HepG2 (cell line): ENCODE measurements at regions not wholly inside any gene's neighbourhood (a gene's known extent, or its start where the extent isn't known, plus 50 kb on each side); places are given as distances from the start of the nearest gene placed in this dataset.

Experiments used
- ATAC-seq: fragments of 200-7000 bp; cut with Tn5 transposase; 3 replicates; pipeline ENCODE4 v1.9.1; 2020; ENCODE audit warnings: mild to moderate bottlenecking, moderate library complexity
- BruUV-seq: library from RNA; stranded (reverse); fragments of 400-500 nt; replicated peaks from 2 replicates; lab custom pipeline; 2021; lab: Mats Ljungman, UMichigan
- CTCF ChIA-PET: fragments of 300-600 bp; formaldehyde crosslinking; extraction: SDS; loops from one replicate; lab custom pipeline; 2021; ENCODE audit warnings: low total read pairs, inconsistent platforms, low intra/inter-chr PET ratio; lab: Yijun Ruan, JAX
- POLR2A ChIA-PET: fragments of 350-600 bp; sonication (Branson Sonifier 250); formaldehyde crosslinking; loops from one replicate; lab custom pipeline; 2020; ENCODE audit warnings: antibody characterized with exemption, inconsistent platforms; lab: Yijun Ruan, JAX
- DNase-seq: peaks from one replicate; pipeline ENCODE4 v3.0.0-alpha.2; 2015; ENCODE audit warnings: low spot score
- FAIRE-seq: peaks from 3 replicates; lab custom pipeline; 2011; peaks lifted over from hg19 to GRCh38; lab: Jason Lieb, UNC
- H2AFZ ChIP-seq: one replicate; pipeline ENCODE4 v1.6.1; 2011; ENCODE audit warnings: low read length, inconsistent platforms
- H3K27ac ChIP-seq: fragments of 300-600 bp; 3 replicates; pipeline ENCODE4 v1.8.0; 2011; ENCODE audit warnings: mixed run types, mild to moderate bottlenecking, mixed read lengths, low read length, inconsistent platforms; ENCODE audit not compliant: insufficient read depth; ENCODE audit errors: extremely low read length
- H3K27me3 ChIP-seq, 2 experiments: fragments of 200-600 bp in 1 of 2; 2 replicates in 1 of 2; 3 replicates in 1 of 2; pipeline versions ENCODE4 v1.6.0 to v1.8.0; 2011; ENCODE audit warnings: low read length in 2 of 2, mild to moderate bottlenecking in 2 of 2, moderate library complexity in 2 of 2, inconsistent platforms in 1 of 2; ENCODE audit not compliant: insufficient read depth in 2 of 2, control insufficient read depth in 1 of 2
- H3K36me3 ChIP-seq, 2 experiments: fragments of 200-600 bp in 1 of 2; replicated peaks in 1 of 2; 2 replicates in 1 of 2; 3 replicates in 1 of 2; pipeline versions ENCODE4 v1.5.1 to v1.8.0; 2011; ENCODE audit warnings: low read length in 2 of 2, inconsistent platforms in 1 of 2; ENCODE audit not compliant: insufficient read depth in 2 of 2, control insufficient read depth in 1 of 2
- H3K4me1 ChIP-seq: 2 replicates; pipeline ENCODE4 v1.5.1; 2012; ENCODE audit warnings: low read length, inconsistent platforms; ENCODE audit not compliant: insufficient read depth
- H3K4me2 ChIP-seq: 2 replicates; pipeline ENCODE4 v1.6.0; 2011; ENCODE audit warnings: low read depth, low read length, inconsistent platforms
- H3K4me3 ChIP-seq, 3 experiments: fragments of 200-600 bp in 1 of 3; sonication (generic), shearing (Covaris generic) in 1 of 3; replicated peaks in 1 of 3; 2 replicates each; pipeline ENCODE4 v1.5.1; 2011 to 2016; ENCODE audit warnings: low read length in 3 of 3, inconsistent platforms in 2 of 3, low read depth in 2 of 3, mild to moderate bottlenecking in 2 of 3, control low read depth in 1 of 3, mixed read lengths in 1 of 3; ENCODE audit not compliant: insufficient read depth in 1 of 3
- H3K79me2 ChIP-seq: one replicate; pipeline ENCODE4 v1.6.1; 2011; ENCODE audit warnings: low read length, inconsistent platforms; ENCODE audit not compliant: insufficient read depth
- H3K9ac ChIP-seq: 2 replicates; pipeline ENCODE4 v1.6.0; 2011; ENCODE audit warnings: mild to moderate bottlenecking, low read depth, low read length, inconsistent platforms; ENCODE audit not compliant: insufficient read depth
- H3K9me3 ChIP-seq: 2 replicates; pipeline ENCODE4 v1.5.1; 2012; ENCODE audit warnings: mild to moderate bottlenecking, low read length
- H4K20me1 ChIP-seq: 2 replicates; pipeline ENCODE4 v1.6.0; 2011; ENCODE audit warnings: inconsistent platforms, mild to moderate bottlenecking, low read length, moderate library complexity; ENCODE audit not compliant: insufficient read depth
- AGO1 ChIP-seq: fragments of 200-400 bp; formaldehyde crosslinking; IDR thresholded peaks from 2 replicates; pipeline ENCODE4 v1.6.1; 2017; ENCODE audit warnings: mild to moderate bottlenecking, low read depth, low read length, moderate library complexity; ENCODE audit not compliant: poor library complexity, severe bottlenecking
- CTCF ChIP-seq: sonication (generic); formaldehyde crosslinking; IDR thresholded peaks from 2 replicates; pipeline ENCODE4 v1.5.0; 2020; ENCODE audit warnings: mild to moderate bottlenecking, missing genetic modification reagents, moderate library complexity
- FOXP4 ChIP-seq: sonication (generic); formaldehyde crosslinking; IDR thresholded peaks from 2 replicates; pipeline ENCODE4 v1.4.0; 2020; ENCODE audit warnings: missing genetic modification reagents
- GABPB1 ChIP-seq: IDR thresholded peaks from 2 replicates; pipeline ENCODE4 v1.6.1; 2016; ENCODE audit warnings: mild to moderate bottlenecking, missing genetic modification reagents, moderate library complexity, missing compliant biosample characterization
- HNRNPUL1 ChIP-seq: fragments of 200-400 bp; formaldehyde crosslinking; IDR thresholded peaks from 2 replicates; pipeline ENCODE4 v1.6.1; 2017; ENCODE audit warnings: low read depth, mild to moderate bottlenecking, low read length, moderate library complexity
- PRDM15 ChIP-seq: sonication (generic); formaldehyde crosslinking; IDR thresholded peaks from 2 replicates; pipeline ENCODE4 v1.4.0; 2020; ENCODE audit warnings: missing genetic modification reagents
- RXRB ChIP-seq: IDR thresholded peaks from 2 replicates; pipeline ENCODE4 v1.6.1; 2016; ENCODE audit warnings: borderline replicate concordance, missing genetic modification reagents, missing compliant biosample characterization
- THRA ChIP-seq: sonication (generic); formaldehyde crosslinking; IDR thresholded peaks from 2 replicates; pipeline ENCODE4 v1.4.0; 2020; ENCODE audit warnings: missing genetic modification reagents, borderline replicate concordance
- ZBTB2 ChIP-seq: sonication (generic); formaldehyde crosslinking; IDR thresholded peaks from 2 replicates; pipeline ENCODE4 v1.8.0; 2022; ENCODE audit warnings: low read depth, missing genetic modification reagents
- ZNF709 ChIP-seq: sonication (generic); formaldehyde crosslinking; IDR thresholded peaks from 2 replicates; pipeline ENCODE4 v1.5.0; 2020; ENCODE audit warnings: mild to moderate bottlenecking, missing genetic modification reagents
- WGBS: methylation state at CpG from one replicate; pipeline ENCODE4 v1.1.6; 2017; ENCODE audit warnings: low lambda C conversion rate; 5-methylcytosine and 5-hydroxymethylcytosine counted together
- in situ Hi-C: cut with HindIII; loops from 2 replicates; pipeline ENCODE4 v1.10.0; 2017; ENCODE audit warnings: low pct_unique_long_range_greater_than_20kb; ENCODE audit not compliant: extremely low pct_ligation_motif_present
- intact Hi-C: fragments of 100-400 bp; cut with micrococcal nuclease; formaldehyde crosslinking; loops from one replicate; pipeline ENCODE4 v1.10.0; 2022; ENCODE audit not compliant: unreplicated experiment

- no TSS peak for BruUV-seq
- POLR2A ChIA-PET, result no interaction called here
- TF ChIP-seq GABPB1 (CRISPR knock-in tag), result no peak
- TF ChIP-seq THRA (CRISPR knock-in tag), result no peak
- TF ChIP-seq ZNF709, result no peak
- TF ChIP-seq HNRNPUL1, result no peak
- no peak for TF ChIP-seq ZBTB2 (CRISPR knock-in tag)
- TF ChIP-seq FOXP4 (CRISPR knock-in tag), result no peak
- TF ChIP-seq AGO1, result no peak
- TF ChIP-seq PRDM15 (CRISPR knock-in tag), result no peak
- TF ChIP-seq RXRB (CRISPR knock-in tag), result no peak
- no peak for TF ChIP-seq CTCF (CRISPR knock-in tag)
Measured at GRCh38 chr20:24357177-24357576, 112.3 kb upstream of the SYNDIG1 start.

More at GRCh38 chr20:24357177-24357576, 112.3 kb upstream of the SYNDIG1 start:
- Histone ChIP-seq H3K79me2 (no peaks in the 10 kb centered on the region), H3K36me3 (no peaks in the 10 kb centered on the region), H3K4me1 (no peaks in the 10 kb centered on the region), H3K9me3 (peaks cover 16% of the 10 kb centered on the region), H3K27ac (no peak overlapping the region), H3K4me2 (no peak overlapping the region), H2AFZ (no peak overlapping the region), H3K4me3 (no peak overlapping the region), H3K9ac (no peak overlapping the region), H3K27me3 (no peaks in the 10 kb centered on the region), H4K20me1 (no peaks in the 10 kb centered on the region)
- WGBS, result 13% methylated on average over 3 of the region's 3 CpGs
- DNase-seq, result no peak
- intact Hi-C loops (no loop called here), in situ Hi-C loops (no loop called here)
- CTCF ChIA-PET, result no interaction called here
- FAIRE-seq, result no peak
- ATAC-seq, result no peak
